ENCODE measurements at regions not wholly inside any gene's neighbourhood (a gene's known extent, or its start where the extent isn't known, plus 50 kb on each side); places are given as distances from the start of the nearest gene placed in this dataset.

DNA sequence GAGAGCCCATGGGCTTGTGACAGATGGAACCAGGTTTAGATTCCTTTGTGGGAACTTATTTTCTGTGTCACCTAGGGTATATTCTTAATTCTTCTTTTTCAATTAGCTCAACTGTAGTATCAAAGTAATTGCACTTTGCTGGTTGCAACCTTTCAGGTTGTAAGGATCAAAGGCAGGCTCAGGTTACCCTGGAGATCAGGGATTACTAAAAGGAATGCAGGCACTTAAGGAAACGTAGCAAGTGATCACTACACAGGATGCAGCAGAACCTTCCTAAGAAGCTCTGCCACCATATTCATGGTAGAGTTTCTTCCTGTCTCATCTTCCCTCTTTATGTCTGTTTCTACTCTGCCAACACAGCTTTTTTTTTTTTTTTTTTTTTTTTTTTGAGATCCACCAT, 133.2 kb upstream of the JAG1 start:
- TF ChIP-seq, protein P1, sequence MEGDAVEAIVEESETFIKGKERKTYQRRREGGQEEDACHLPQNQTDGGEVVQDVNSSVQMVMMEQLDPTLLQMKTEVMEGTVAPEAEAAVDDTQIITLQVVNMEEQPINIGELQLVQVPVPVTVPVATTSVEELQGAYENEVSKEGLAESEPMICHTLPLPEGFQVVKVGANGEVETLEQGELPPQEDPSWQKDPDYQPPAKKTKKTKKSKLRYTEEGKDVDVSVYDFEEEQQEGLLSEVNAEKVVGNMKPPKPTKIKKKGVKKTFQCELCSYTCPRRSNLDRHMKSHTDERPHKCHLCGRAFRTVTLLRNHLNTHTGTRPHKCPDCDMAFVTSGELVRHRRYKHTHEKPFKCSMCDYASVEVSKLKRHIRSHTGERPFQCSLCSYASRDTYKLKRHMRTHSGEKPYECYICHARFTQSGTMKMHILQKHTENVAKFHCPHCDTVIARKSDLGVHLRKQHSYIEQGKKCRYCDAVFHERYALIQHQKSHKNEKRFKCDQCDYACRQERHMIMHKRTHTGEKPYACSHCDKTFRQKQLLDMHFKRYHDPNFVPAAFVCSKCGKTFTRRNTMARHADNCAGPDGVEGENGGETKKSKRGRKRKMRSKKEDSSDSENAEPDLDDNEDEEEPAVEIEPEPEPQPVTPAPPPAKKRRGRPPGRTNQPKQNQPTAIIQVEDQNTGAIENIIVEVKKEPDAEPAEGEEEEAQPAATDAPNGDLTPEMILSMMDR (IDR thresholded peaks at IDR 0.05): no peak
- Mint-ChIP-seq H3K4me1 (no peaks in the 10 kb centered on the region), H3K27ac (no peak overlapping the region), H3K9me3 (no peaks in the 10 kb centered on the region), H3K27me3 (no peaks in the 10 kb centered on the region), H3K36me3 (ENCODE audit: low read depth) (no peaks in the 10 kb centered on the region), H3K4me3 (no peak overlapping the region)
- ChIA-PET POLR2A (no interaction called here), CTCF (no interaction called here)
- ATAC-seq (ENCODE audit: low read depth) (no peak), DNase-seq (no peak)
- intact Hi-C loops (cut with micrococcal nuclease): no loop called here

DNA sequence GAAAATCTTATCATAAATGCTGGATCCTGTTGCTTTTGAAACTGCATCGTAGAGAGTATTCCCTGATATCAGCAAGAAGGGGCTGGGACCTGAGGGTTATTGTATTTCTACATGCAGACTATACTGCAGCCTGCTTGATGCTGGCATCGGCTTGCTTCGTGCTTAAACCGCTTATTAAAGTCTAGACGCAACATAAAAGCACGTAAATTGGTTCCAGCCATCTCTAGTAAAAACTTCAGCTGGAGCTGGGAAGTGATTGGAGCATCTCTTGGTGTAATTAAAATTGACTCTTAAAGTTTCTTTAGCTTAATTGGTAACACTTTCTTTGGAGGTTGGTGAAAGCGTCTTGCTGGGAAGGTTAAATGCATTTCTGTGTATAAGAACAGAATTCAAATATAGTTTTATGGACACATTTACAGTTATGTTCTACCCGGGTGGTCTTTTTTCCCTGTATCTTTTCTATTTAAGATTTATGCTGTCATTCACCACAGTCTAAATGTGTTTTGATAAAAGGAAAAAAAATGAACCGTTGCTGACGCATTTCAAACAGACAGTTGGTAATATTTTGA, 139.0 kb upstream of the JAG1 start:
- no peak overlapping the region for H3K4me3 Mint-ChIP-seq
- TF ChIP-seq, protein P1 (IDR thresholded peaks at IDR 0.05): no peak
- ChIA-PET POLR2A (no interaction called here), CTCF (no interaction called here)
- no peak for DNase-seq
- intact Hi-C loops (cut with micrococcal nuclease): no loop called here
- H3K36me3 Mint-ChIP-seq (ENCODE audit: low read depth): no peaks in the 10 kb centered on the region
- no peak for ATAC-seq (ENCODE audit: low read depth)
- no peaks in the 10 kb centered on the region for H3K27me3 Mint-ChIP-seq
- no peak overlapping the region for H3K27ac Mint-ChIP-seq
- H3K9me3 Mint-ChIP-seq: peaks cover 2% of the 10 kb centered on the region
- H3K4me1 Mint-ChIP-seq: no peaks in the 10 kb centered on the region

- no peaks in the 10 kb centered on the region for H3K9me3 Mint-ChIP-seq
- ChIA-PET POLR2A (no interaction called here), CTCF (no interaction called here)
- TF ChIP-seq, protein P1 (IDR thresholded peaks at IDR 0.05): no peak
- no peak overlapping the region for H3K27ac Mint-ChIP-seq
- H3K4me3 Mint-ChIP-seq: no peak overlapping the region
- ATAC-seq (ENCODE audit: low read depth) (no peak), DNase-seq (no peak)
- no peaks in the 10 kb centered on the region for H3K27me3 Mint-ChIP-seq
- H3K4me1 Mint-ChIP-seq: no peaks in the 10 kb centered on the region
- intact Hi-C loops (cut with micrococcal nuclease): no loop called here
- no peaks in the 10 kb centered on the region for H3K36me3 Mint-ChIP-seq (ENCODE audit: low read depth)
Measured at GRCh38 chr20:10823585-10823984, 149.8 kb upstream of the JAG1 start.

GRCh38 chr20:10824750-10825500, 151.1 kb upstream of the JAG1 start:
- ATAC-seq (ENCODE audit: low read depth) (no peak), DNase-seq (no peak)
- ChIA-PET POLR2A (no interaction called here), CTCF (no interaction called here)
- H3K4me1 Mint-ChIP-seq: no peaks in the 10 kb centered on the region
- no peaks in the 10 kb centered on the region for H3K9me3 Mint-ChIP-seq
- intact Hi-C loops (cut with micrococcal nuclease): no loop called here
- H3K36me3 Mint-ChIP-seq (ENCODE audit: low read depth): no peaks in the 10 kb centered on the region
- no peak overlapping the region for H3K27ac Mint-ChIP-seq
- H3K4me3 Mint-ChIP-seq: no peak overlapping the region
- no peaks in the 10 kb centered on the region for H3K27me3 Mint-ChIP-seq
- TF ChIP-seq, protein P1 (IDR thresholded peaks at IDR 0.05): no peak

DNA sequence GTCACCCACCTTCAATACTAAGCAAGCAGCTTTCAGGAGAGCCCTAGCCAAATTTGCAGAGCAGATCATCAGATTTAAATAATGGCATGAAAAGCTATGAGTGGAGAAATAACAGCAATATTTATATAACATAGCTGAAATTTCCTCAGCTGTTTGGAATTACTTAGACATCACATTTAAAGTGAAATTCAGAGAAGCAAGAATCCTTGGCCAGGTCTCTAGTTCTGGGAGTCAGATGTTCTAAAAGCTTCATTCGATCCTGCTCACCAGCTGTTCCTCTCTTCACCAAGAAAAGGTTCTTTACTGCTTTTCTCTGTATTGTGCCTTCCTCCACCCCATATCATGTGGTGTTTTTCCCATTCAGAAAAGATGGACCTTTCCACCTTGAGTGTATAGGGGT, 152.3 kb upstream of the JAG1 start:
- DNase-seq (no peak), ATAC-seq (ENCODE audit: low read depth) (no peak)
- Mint-ChIP-seq H3K27me3 (no peaks in the 10 kb centered on the region), H3K36me3 (ENCODE audit: low read depth) (no peaks in the 10 kb centered on the region), H3K27ac (no peak overlapping the region), H3K4me3 (no peak overlapping the region), H3K4me1 (no peaks in the 10 kb centered on the region), H3K9me3 (no peaks in the 10 kb centered on the region)
- TF ChIP-seq, protein P1 (IDR thresholded peaks at IDR 0.05): no peak
- ChIA-PET CTCF (no interaction called here), POLR2A (no interaction called here)
- intact Hi-C loops (cut with micrococcal nuclease): no loop called here

All from activated B cell treated with CpG ODN at 0.5 μM for 24 hours (primary cell).